Smooth muscle cell (in vitro differentiated cells): ENCODE measurements at regions not wholly inside any gene's neighbourhood (a gene's known extent, or its start where the extent isn't known, plus 50 kb on each side); places are given as distances from the start of the nearest gene placed in this dataset.

ENCODE experiments used
- DNase-seq: peaks from one replicate; lab custom pipeline; 2025; ENCODE audit not compliant: unreplicated experiment; lab: John Stamatoyannopoulos, UW
- H2AFZ ChIP-seq: fragments of 200-600 bp; sonication (generic); 2 replicates; pipeline ENCODE4 v1.6.0; 2016; ENCODE audit warnings: antibody characterized with exemption, low read depth, mild to moderate bottlenecking
- H3F3A ChIP-seq: fragments of 200-600 bp; sonication (generic); 2 replicates; pipeline ENCODE4 v1.6.0; 2017; ENCODE audit warnings: antibody characterized with exemption, low read depth
- H3K27ac ChIP-seq: fragments of 200-600 bp; sonication (generic); 2 replicates; pipeline ENCODE4 v1.5.1; 2016; ENCODE audit warnings: low read depth, mild to moderate bottlenecking
- H3K27me3 ChIP-seq: fragments of 200-600 bp; sonication (generic); 2 replicates; pipeline ENCODE4 v1.6.1; 2016; ENCODE audit warnings: low read depth, mild to moderate bottlenecking
- H3K36me3 ChIP-seq: fragments of 200-600 bp; sonication (generic); 2 replicates; pipeline ENCODE4 v1.5.1; 2016; ENCODE audit warnings: low read depth
- H3K4me1 ChIP-seq: fragments of 200-600 bp; sonication (generic); 2 replicates; pipeline ENCODE4 v1.5.1; 2016; ENCODE audit warnings: low read depth
- H3K4me2 ChIP-seq: fragments of 200-600 bp; sonication (generic); 2 replicates; pipeline ENCODE4 v1.6.0; 2016; ENCODE audit warnings: mild to moderate bottlenecking
- H3K4me3 ChIP-seq: fragments of 200-600 bp; sonication (generic); 2 replicates; pipeline ENCODE4 v1.5.1; 2016; ENCODE audit warnings: mild to moderate bottlenecking
- H3K79me2 ChIP-seq: fragments of 200-600 bp; sonication (generic); 2 replicates; pipeline ENCODE4 v1.6.0; 2016; ENCODE audit warnings: low read depth, mild to moderate bottlenecking
- H3K9ac ChIP-seq: fragments of 200-600 bp; sonication (generic); 2 replicates; pipeline ENCODE4 v1.6.0; 2016; ENCODE audit warnings: low read depth
- H3K9me3 ChIP-seq: fragments of 200-600 bp; sonication (generic); replicated peaks from 2 replicates; pipeline ENCODE4 v1.5.1; 2016; ENCODE audit warnings: low read depth
- H4K20me1 ChIP-seq: fragments of 200-600 bp; sonication (generic); 2 replicates; pipeline ENCODE4 v1.6.0; 2016; ENCODE audit warnings: low read depth
- CTCF ChIP-seq: fragments of 200-600 bp; sonication (generic); IDR thresholded peaks from 2 replicates; pipeline ENCODE4 v1.5.1; 2017; ENCODE audit warnings: borderline replicate concordance, mild to moderate bottlenecking, antibody characterized with exemption; ENCODE audit not compliant: insufficient read depth, poor library complexity, severe bottlenecking
- whole genome bisulfite sequencing: methylation state at CpG from one replicate; pipeline ENCODE4 v1.1.7; 2016; ENCODE audit warnings: low lambda C conversion rate; 5-methylcytosine and 5-hydroxymethylcytosine counted together

GRCh38 chr3:137524751-137525150 lies 239.4 kb upstream of the SOX14 start:
- 86% methylated on average over 1 of the region's 1 CpG for WGBS
- no peak for TF ChIP-seq CTCF
- H3K4me1 ChIP-seq = peaks cover 5% of the 10 kb centered on the region

GRCh38 chr3:137525471-137525870 lies 238.6 kb upstream of the SOX14 start:
- Histone ChIP-seq H3K4me3 (no peak overlapping the region), H2AFZ (no peak overlapping the region), H3K4me1 (peaks cover 9% of the 10 kb centered on the region), H3K9me3 (no peaks in the 10 kb centered on the region), H4K20me1 (no peaks in the 10 kb centered on the region), H3F3A (no peaks in the 10 kb centered on the region), H3K36me3 (no peaks in the 10 kb centered on the region), H3K9ac (no peak overlapping the region), H3K79me2 (no peaks in the 10 kb centered on the region), H3K4me2 (no peak overlapping the region), H3K27ac (no peak overlapping the region), H3K27me3 (no peaks in the 10 kb centered on the region)
- no peak for DNase-seq
- TF ChIP-seq CTCF = no peak

More at GRCh38 chr3:137524751-137525150, 239.4 kb upstream of the SOX14 start:
- Histone ChIP-seq H2AFZ (no peak overlapping the region), H3K4me3 (no peak overlapping the region), H3K79me2 (no peaks in the 10 kb centered on the region), H3F3A (no peaks in the 10 kb centered on the region), H3K4me2 (no peak overlapping the region), H3K36me3 (no peaks in the 10 kb centered on the region), H3K9me3 (no peaks in the 10 kb centered on the region), H3K27ac (no peak overlapping the region), H3K27me3 (no peaks in the 10 kb centered on the region), H4K20me1 (no peaks in the 10 kb centered on the region), H3K9ac (no peak overlapping the region)
- DNase-seq = no peak

- no peaks in the 10 kb centered on the region for H3K27me3 ChIP-seq
- no peaks in the 10 kb centered on the region for H4K20me1 ChIP-seq
- no peak overlapping the region for H3K4me2 ChIP-seq
- 94% methylated on average over 3 of the region's 3 CpGs for WGBS
- no peak overlapping the region for H3K4me3 ChIP-seq
- no peak for DNase-seq
- no peaks in the 10 kb centered on the region for H3F3A ChIP-seq
- H3K79me2 ChIP-seq = no peaks in the 10 kb centered on the region
- no peaks in the 10 kb centered on the region for H3K36me3 ChIP-seq
- H3K27ac ChIP-seq = no peak overlapping the region
- no peaks in the 10 kb centered on the region for H3K4me1 ChIP-seq
- H2AFZ ChIP-seq = no peak overlapping the region
- no peak for TF ChIP-seq CTCF
- no peak overlapping the region for H3K9ac ChIP-seq
- H3K9me3 ChIP-seq = peaks cover 6% of the 10 kb centered on the region
These were observed 222.1 kb upstream of the SOX14 start for GRCh38 chr3:137542049-137542448.

DNA sequence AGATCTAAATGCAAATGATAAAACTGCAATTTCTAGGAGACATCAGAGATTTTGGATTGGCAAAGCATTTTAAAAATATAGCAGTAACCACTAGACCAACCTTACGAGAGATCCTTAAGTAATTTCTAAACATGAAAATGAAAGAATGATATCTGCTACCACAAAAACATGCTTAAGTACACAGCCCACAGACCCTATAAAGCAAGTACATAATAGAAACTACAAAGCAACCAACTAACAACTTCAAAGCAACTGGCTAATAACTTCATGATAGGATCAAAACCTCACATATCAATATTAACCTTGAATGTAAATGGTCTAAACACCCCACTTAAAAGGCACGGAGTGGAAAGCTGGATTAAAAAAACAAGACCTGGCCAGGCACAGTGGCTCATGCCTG lies 209.9 kb upstream of the SOX14 start:
- no peaks in the 10 kb centered on the region for H3F3A ChIP-seq
- no peaks in the 10 kb centered on the region for H3K4me1 ChIP-seq
- no peaks in the 10 kb centered on the region for H3K79me2 ChIP-seq
- no peaks in the 10 kb centered on the region for H3K9me3 ChIP-seq
- H2AFZ ChIP-seq = no peak overlapping the region
- H3K9ac ChIP-seq = no peak overlapping the region
- H3K27me3 ChIP-seq = no peaks in the 10 kb centered on the region
- no peak overlapping the region for H3K4me2 ChIP-seq
- 85% methylated on average over 2 of the region's 2 CpGs for WGBS
- H4K20me1 ChIP-seq = no peaks in the 10 kb centered on the region
- no peak overlapping the region for H3K27ac ChIP-seq
- TF ChIP-seq CTCF = no peak
- no peak overlapping the region for H3K4me3 ChIP-seq
- H3K36me3 ChIP-seq = no peaks in the 10 kb centered on the region
- no peak for DNase-seq
